K562 (cell line): ENCODE measurements at regions not wholly inside any gene's neighbourhood (a gene's known extent, or its start where the extent isn't known, plus 50 kb on each side); places are given as distances from the start of the nearest gene placed in this dataset.

Experiments used
- ATAC-seq: fragments of 200-7000 bp; cut with Tn5 transposase; 3 replicates; pipeline ENCODE4 v1.9.1; 2020; ENCODE audit warnings: moderate library complexity
- BruUV-seq: library from RNA; stranded (reverse); fragments of 400-500 nt; replicated peaks from 2 replicates; lab custom pipeline; 2021; lab: Mats Ljungman, UMichigan
- CTCF ChIA-PET: fragments of 300-600 bp; formaldehyde crosslinking; extraction: SDS; loops from one replicate; lab custom pipeline; 2021; ENCODE audit warnings: low intra/inter-chr PET ratio; lab: Yijun Ruan, JAX
- POLR2A ChIA-PET: fragments of 300-600, 350-650 bp; sonication (Branson Sonifier 250); formaldehyde crosslinking; extraction: SDS; loops from one replicate; lab custom pipeline; 2021; ENCODE audit warnings: antibody characterized with exemption, inconsistent platforms; lab: Yijun Ruan, JAX
- DNase-seq, 4 experiments: peaks; one replicate each; pipeline versions ENCODE4 v3.0.0 to v3.0.0-alpha.2; 2011 to 2018; ENCODE audit warnings: low spot score in 3 of 4, mixed read lengths in 3 of 4; ENCODE audit errors: extremely low read depth in 1 of 4
- FAIRE-seq: peaks from 2 replicates; lab custom pipeline; 2011; peaks lifted over from hg19 to GRCh38; lab: Jason Lieb, UNC
- H2AFZ ChIP-seq: 2 replicates; pipeline ENCODE4 v1.6.0; 2011; ENCODE audit warnings: low read depth, low read length, control low read depth, inconsistent platforms
- H3K27ac ChIP-seq: fragments of 200-600 bp; 3 replicates; pipeline ENCODE4 v1.8.0; 2011; ENCODE audit warnings: low read depth, mild to moderate bottlenecking, control low read depth, inconsistent platforms, low read length, moderate library complexity, mixed read lengths; ENCODE audit errors: extremely low read depth
- H3K27me3 ChIP-seq, 2 experiments: fragments of 300-600 bp in 1 of 2; 2 replicates in 1 of 2; 3 replicates in 1 of 2; pipeline versions ENCODE4 v1.6.0 to v1.8.0; 2011; ENCODE audit warnings: inconsistent platforms in 2 of 2, low read length in 2 of 2, mild to moderate bottlenecking in 1 of 2, mixed read lengths in 1 of 2, moderate library complexity in 1 of 2; ENCODE audit not compliant: control insufficient read depth in 2 of 2, insufficient read depth in 2 of 2
- H3K36me3 ChIP-seq: fragments of 300-600 bp; 3 replicates; pipeline ENCODE4 v1.8.0; 2011; ENCODE audit warnings: mild to moderate bottlenecking, low read length, inconsistent platforms; ENCODE audit not compliant: control insufficient read depth, insufficient read depth
- H3K4me1 ChIP-seq, 2 experiments: fragments of 200-600 bp in 1 of 2; replicated peaks in 1 of 2; 2 replicates in 1 of 2; 3 replicates in 1 of 2; pipeline versions ENCODE4 v1.5.1 to v1.8.0; 2011; ENCODE audit warnings: inconsistent platforms in 2 of 2, low read length in 2 of 2, mild to moderate bottlenecking in 1 of 2, mixed read lengths in 1 of 2, moderate library complexity in 1 of 2; ENCODE audit not compliant: control insufficient read depth in 2 of 2, insufficient read depth in 2 of 2
- H3K4me2 ChIP-seq: 2 replicates; pipeline ENCODE4 v1.6.1; 2011; ENCODE audit warnings: low read length, control low read depth, inconsistent platforms, mixed read lengths; ENCODE audit not compliant: insufficient read depth
- H3K4me3 ChIP-seq: fragments of 200-600 bp; sonication (generic), shearing (Covaris generic); 2 replicates; pipeline ENCODE4 v1.5.1; 2016; ENCODE audit warnings: control low read depth, inconsistent platforms
- H3K79me2 ChIP-seq: fragments of 200-600 bp; 3 replicates; pipeline ENCODE4 v1.8.0; 2011; ENCODE audit warnings: low read length, inconsistent platforms; ENCODE audit not compliant: control insufficient read depth, insufficient read depth
- H3K9ac ChIP-seq, 2 experiments: 2 replicates each; pipeline versions ENCODE4 v1.6.0 to v1.6.1; 2011; ENCODE audit warnings: low read depth in 2 of 2, low read length in 2 of 2, control low read depth in 1 of 2, inconsistent platforms in 1 of 2, mild to moderate bottlenecking in 1 of 2, mixed read lengths in 1 of 2; ENCODE audit not compliant: insufficient read depth in 1 of 2
- H3K9me1 ChIP-seq: one replicate; pipeline ENCODE4 v1.6.0; 2011; ENCODE audit warnings: inconsistent platforms, mild to moderate bottlenecking, low read length, moderate library complexity; ENCODE audit not compliant: control insufficient read depth, insufficient read depth
- H3K9me3 ChIP-seq: replicated peaks from 2 replicates; pipeline ENCODE4 v1.5.1; 2011; ENCODE audit warnings: low read depth, low read length, inconsistent platforms; ENCODE audit not compliant: control insufficient read depth, insufficient read depth
- H4K20me1 ChIP-seq: replicated peaks from 2 replicates; pipeline ENCODE4 v1.6.1; 2011; ENCODE audit warnings: low read length, inconsistent platforms, mixed read lengths; ENCODE audit not compliant: control insufficient read depth, insufficient read depth
- BMI1 ChIP-seq: fragments of 150-350 bp; IDR thresholded peaks from 2 replicates; pipeline ENCODE4 v1.6.1; 2014; ENCODE audit warnings: low read length
- C11orf30 ChIP-seq: fragments of 450-650 bp; IDR thresholded peaks from 2 replicates; pipeline ENCODE4 v1.6.1; 2016; ENCODE audit warnings: low read depth, mild to moderate bottlenecking
- CCNT2 ChIP-seq: IDR thresholded peaks from 2 replicates; pipeline ENCODE4 v1.6.1; 2011; ENCODE audit warnings: borderline replicate concordance, low read depth, mild to moderate bottlenecking, moderate library complexity, mixed read lengths, low read length; ENCODE audit not compliant: insufficient read length; ENCODE audit errors: extremely low read depth
- CEBPB ChIP-seq: fragments of 450-650 bp; IDR thresholded peaks from 2 replicates; pipeline ENCODE4 v1.6.1; 2016; ENCODE audit warnings: missing genetic modification characterization, missing compliant biosample characterization
- CREB3L1 ChIP-seq: fragments of 450-650 bp; IDR thresholded peaks from 2 replicates; pipeline ENCODE4 v1.6.1; 2014; ENCODE audit warnings: low read depth, mild to moderate bottlenecking, moderate library complexity, borderline replicate concordance
- CREM ChIP-seq: IDR thresholded peaks from 2 replicates; pipeline ENCODE4 v1.6.1; 2014; ENCODE audit warnings: antibody characterized with exemption, low read depth
- CXXC5 ChIP-seq: fragments of 250-450 bp; sonication (Bioruptor Pico); IDR thresholded peaks from 2 replicates; pipeline ENCODE4 v1.8.0; 2022; ENCODE audit warnings: inconsistent platforms, mild to moderate bottlenecking, moderate library complexity
- EP300 ChIP-seq: IDR thresholded peaks from 2 replicates; pipeline ENCODE4 v1.6.1; 2012; ENCODE audit warnings: low read length, improper control_type of control experiment
- GTF2F1 ChIP-seq: IDR thresholded peaks from 2 replicates; pipeline ENCODE4 v1.6.1; 2011; ENCODE audit warnings: low read depth, low read length, improper control_type of control experiment
- JUNB ChIP-seq: fragments of 450-650 bp; formaldehyde crosslinking; conservative IDR thresholded peaks from 2 replicates; pipeline ENCODE4 v1.4.0; 2020; ENCODE audit warnings: mild to moderate bottlenecking
- OTX1 ChIP-seq: fragments of 450-650 bp; formaldehyde crosslinking; IDR thresholded peaks from 2 replicates; pipeline ENCODE4 v1.4.0; 2022; ENCODE audit warnings: mild to moderate bottlenecking
- SRF ChIP-seq, 2 experiments: fragments of 250-450, 450-650 bp in 1 of 2; sonication (Bioruptor Pico) in 1 of 2; sonication (generic) in 1 of 2; formaldehyde crosslinking; IDR thresholded peaks; 2 replicates each; pipeline versions ENCODE4 v1.5.0 to v1.5.1; 2020 to 2022; ENCODE audit warnings: mild to moderate bottlenecking in 1 of 2, missing genetic modification reagents in 1 of 2
- TAF9B ChIP-seq: fragments of 450-650 bp; IDR thresholded peaks from 2 replicates; pipeline ENCODE4 v1.6.1; 2018; ENCODE audit warnings: mild to moderate bottlenecking; ENCODE audit not compliant: partially characterized antibody
- TARDBP ChIP-seq: fragments of 450-650 bp; IDR thresholded peaks from 2 replicates; pipeline ENCODE4 v1.6.1; 2016
- ZNF224 ChIP-seq: sonication (generic); formaldehyde crosslinking; IDR thresholded peaks from 2 replicates; pipeline ENCODE4 v1.8.0; 2022; ENCODE audit warnings: mild to moderate bottlenecking, missing genetic modification reagents
- ZNF507 ChIP-seq: conservative IDR thresholded peaks from 2 replicates; pipeline ENCODE4 v1.6.1; 2017; ENCODE audit warnings: missing genetic modification characterization, missing compliant biosample characterization
- WGBS: fragments of 100-300 bp; shearing (Covaris generic); methylation state at CpG from one replicate; pipeline ENCODE4 v1.1.6; 2016; ENCODE audit warnings: low coverage, mixed read lengths; ENCODE audit not compliant: insufficient coverage; ENCODE audit errors: missing lambda C conversion rate; 5-methylcytosine and 5-hydroxymethylcytosine counted together
- in situ Hi-C: fragments of 300-500 bp; cut with MboI; formaldehyde crosslinking; loops from 4 replicates; pipeline ENCODE4 v1.15.0; 2018; ENCODE audit warnings: inconsistent platforms, mixed read lengths
- intact Hi-C: fragments of 100-400 bp; cut with micrococcal nuclease; formaldehyde crosslinking; loops from 2 replicates; pipeline ENCODE4 v1.14.2; 2022
- TF ChIP-seq, protein P1 (sequence below): fragments of 450-650 bp; IDR thresholded peaks from 2 replicates; pipeline ENCODE4 v1.6.1; 2018; ENCODE audit not compliant: partially characterized antibody

- H3K9ac ChIP-seq = no peak overlapping the region
- no peaks in the 10 kb centered on the region for H3K27me3 ChIP-seq
- BruUV-seq = no TSS peak
- H3K27ac ChIP-seq = no peak overlapping the region
- H2AFZ ChIP-seq = no peak overlapping the region
- no peak overlapping the region for H3K4me3 ChIP-seq
- no peaks in the 10 kb centered on the region for H3K36me3 ChIP-seq
- ChIA-PET POLR2A (no interaction called here), CTCF (no interaction called here)
- in situ Hi-C loops (no loop called here), intact Hi-C loops (no loop called here)
- ATAC-seq = no peak
- H3K4me2 ChIP-seq = no peak overlapping the region
- H3K79me2 ChIP-seq = no peaks in the 10 kb centered on the region
- no peak for FAIRE-seq
- DNase-seq = no peak
- 52% methylated on average over 2 of the region's 2 CpGs for WGBS
- H3K9me1 ChIP-seq = no peaks in the 10 kb centered on the region
- H3K4me1 ChIP-seq = peaks cover 4 to 8% of the 10 kb centered on the region in 2 experiments; a peak in 4 of 5 replicates
- H4K20me1 ChIP-seq = no peaks in the 10 kb centered on the region
- H3K9me3 ChIP-seq = no peaks in the 10 kb centered on the region
- TF ChIP-seq ZNF507 (tag) (no peak), SRF (CRISPR knock-in tag; IDR thresholded peaks at IDR 0.05) (no peak), TAF9B (no peak), CREM (no peak), OTX1 (CRISPR knock-in tag) (no peak), GTF2F1 (no peak), EP300 (no peak), CEBPB (tag) (no peak), CCNT2 (no peak), CXXC5 (no peak), JUNB (CRISPR knock-in tag) (no peak), TARDBP (no peak), C11orf30 (no peak), CREB3L1 (no peak), BMI1 (no peak), ZNF224 (CRISPR knock-in tag) (no peak)
- TF ChIP-seq, protein P1, sequence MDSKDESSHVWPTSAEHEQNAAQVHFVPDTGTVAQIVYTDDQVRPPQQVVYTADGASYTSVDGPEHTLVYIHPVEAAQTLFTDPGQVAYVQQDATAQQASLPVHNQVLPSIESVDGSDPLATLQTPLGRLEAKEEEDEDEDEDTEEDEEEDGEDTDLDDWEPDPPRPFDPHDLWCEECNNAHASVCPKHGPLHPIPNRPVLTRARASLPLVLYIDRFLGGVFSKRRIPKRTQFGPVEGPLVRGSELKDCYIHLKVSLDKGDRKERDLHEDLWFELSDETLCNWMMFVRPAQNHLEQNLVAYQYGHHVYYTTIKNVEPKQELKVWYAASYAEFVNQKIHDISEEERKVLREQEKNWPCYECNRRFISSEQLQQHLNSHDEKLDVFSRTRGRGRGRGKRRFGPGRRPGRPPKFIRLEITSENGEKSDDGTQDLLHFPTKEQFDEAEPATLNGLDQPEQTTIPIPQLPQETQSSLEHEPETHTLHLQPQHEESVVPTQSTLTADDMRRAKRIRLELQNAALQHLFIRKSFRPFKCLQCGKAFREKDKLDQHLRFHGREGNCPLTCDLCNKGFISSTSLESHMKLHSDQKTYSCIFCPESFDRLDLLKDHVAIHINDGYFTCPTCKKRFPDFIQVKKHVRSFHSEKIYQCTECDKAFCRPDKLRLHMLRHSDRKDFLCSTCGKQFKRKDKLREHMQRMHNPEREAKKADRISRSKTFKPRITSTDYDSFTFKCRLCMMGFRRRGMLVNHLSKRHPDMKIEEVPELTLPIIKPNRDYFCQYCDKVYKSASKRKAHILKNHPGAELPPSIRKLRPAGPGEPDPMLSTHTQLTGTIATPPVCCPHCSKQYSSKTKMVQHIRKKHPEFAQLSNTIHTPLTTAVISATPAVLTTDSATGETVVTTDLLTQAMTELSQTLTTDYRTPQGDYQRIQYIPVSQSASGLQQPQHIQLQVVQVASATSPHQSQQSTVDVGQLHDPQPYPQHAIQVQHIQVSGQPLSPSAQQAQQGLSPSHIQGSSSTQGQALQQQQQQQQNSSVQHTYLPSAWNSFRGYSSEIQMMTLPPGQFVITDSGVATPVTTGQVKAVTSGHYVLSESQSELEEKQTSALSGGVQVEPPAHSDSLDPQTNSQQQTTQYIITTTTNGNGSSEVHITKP = no peak
Measured at GRCh38 chr1:60920561-60920960, 161.8 kb upstream of the NFIA start.
